ENCODE measurements at regions not wholly inside any gene's neighbourhood (a gene's known extent, or its start where the extent isn't known, plus 50 kb on each side); places are given as distances from the start of the nearest gene placed in this dataset.

- TF ChIP-seq, protein P1, sequence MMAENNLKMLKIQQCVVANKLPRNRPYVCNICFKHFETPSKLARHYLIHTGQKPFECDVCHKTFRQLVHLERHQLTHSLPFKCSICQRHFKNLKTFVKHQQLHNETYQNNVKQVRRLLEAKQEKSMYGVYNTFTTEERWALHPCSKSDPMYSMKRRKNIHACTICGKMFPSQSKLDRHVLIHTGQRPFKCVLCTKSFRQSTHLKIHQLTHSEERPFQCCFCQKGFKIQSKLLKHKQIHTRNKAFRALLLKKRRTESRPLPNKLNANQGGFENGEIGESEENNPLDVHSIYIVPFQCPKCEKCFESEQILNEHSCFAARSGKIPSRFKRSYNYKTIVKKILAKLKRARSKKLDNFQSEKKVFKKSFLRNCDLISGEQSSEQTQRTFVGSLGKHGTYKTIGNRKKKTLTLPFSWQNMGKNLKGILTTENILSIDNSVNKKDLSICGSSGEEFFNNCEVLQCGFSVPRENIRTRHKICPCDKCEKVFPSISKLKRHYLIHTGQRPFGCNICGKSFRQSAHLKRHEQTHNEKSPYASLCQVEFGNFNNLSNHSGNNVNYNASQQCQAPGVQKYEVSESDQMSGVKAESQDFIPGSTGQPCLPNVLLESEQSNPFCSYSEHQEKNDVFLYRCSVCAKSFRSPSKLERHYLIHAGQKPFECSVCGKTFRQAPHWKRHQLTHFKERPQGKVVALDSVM (CRISPR knock-in tag; IDR thresholded peaks at IDR 0.05), result no peak
- TF ChIP-seq, protein P2, sequence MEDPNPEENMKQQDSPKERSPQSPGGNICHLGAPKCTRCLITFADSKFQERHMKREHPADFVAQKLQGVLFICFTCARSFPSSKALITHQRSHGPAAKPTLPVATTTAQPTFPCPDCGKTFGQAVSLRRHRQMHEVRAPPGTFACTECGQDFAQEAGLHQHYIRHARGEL (CRISPR knock-in tag; IDR thresholded peaks at IDR 0.05), result no peak
- TF ChIP-seq RCOR2 (CRISPR knock-in tag; IDR thresholded peaks at IDR 0.05) (no peak), GTF2F1 (IDR thresholded peaks at IDR 0.05; ENCODE audit: low read length) (no peak), NFATC3 (CRISPR knock-in tag; IDR thresholded peaks at IDR 0.05) (no peak), ZGPAT (CRISPR knock-in tag; IDR thresholded peaks at IDR 0.05) (no peak), BRD4 (CRISPR knock-in tag; IDR thresholded peaks at IDR 0.05) (no peak), ZSCAN20 (CRISPR knock-in tag; IDR thresholded peaks at IDR 0.05; ENCODE audit: borderline replicate concordance) (no peak), SNAPC5 (CRISPR knock-in tag; IDR thresholded peaks at IDR 0.05; ENCODE audit: borderline replicate concordance) (no peak), PRMT3 (CRISPR knock-in tag; IDR thresholded peaks at IDR 0.05; ENCODE audit: borderline replicate concordance, low read depth) (no peak), MTF2 (CRISPR knock-in tag; IDR thresholded peaks at IDR 0.05; ENCODE audit: borderline replicate concordance) (no peak), ZBTB8A (CRISPR knock-in tag; IDR thresholded peaks at IDR 0.05; ENCODE audit: borderline replicate concordance, low read depth) (no peak), JARID2 (CRISPR knock-in tag; IDR thresholded peaks at IDR 0.05; ENCODE audit: insufficient replicate concordance) (no peak), SOX5 (CRISPR knock-in tag; IDR thresholded peaks at IDR 0.05; ENCODE audit: borderline replicate concordance) (peak; percentile 50; the same call in 1 of the 2 replicates)
- TF ChIP-seq, protein P3, sequence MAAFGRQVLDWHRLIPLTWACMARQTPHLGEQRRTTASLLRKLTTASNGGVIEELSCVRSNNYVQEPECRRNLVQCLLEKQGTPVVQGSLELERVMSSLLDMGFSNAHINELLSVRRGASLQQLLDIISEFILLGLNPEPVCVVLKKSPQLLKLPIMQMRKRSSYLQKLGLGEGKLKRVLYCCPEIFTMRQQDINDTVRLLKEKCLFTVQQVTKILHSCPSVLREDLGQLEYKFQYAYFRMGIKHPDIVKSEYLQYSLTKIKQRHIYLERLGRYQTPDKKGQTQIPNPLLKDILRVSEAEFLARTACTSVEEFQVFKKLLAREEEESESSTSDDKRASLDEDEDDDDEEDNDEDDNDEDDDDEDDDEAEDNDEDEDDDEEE (CRISPR knock-in tag; IDR thresholded peaks at IDR 0.05), result no peak
- TF ChIP-seq, protein P4, sequence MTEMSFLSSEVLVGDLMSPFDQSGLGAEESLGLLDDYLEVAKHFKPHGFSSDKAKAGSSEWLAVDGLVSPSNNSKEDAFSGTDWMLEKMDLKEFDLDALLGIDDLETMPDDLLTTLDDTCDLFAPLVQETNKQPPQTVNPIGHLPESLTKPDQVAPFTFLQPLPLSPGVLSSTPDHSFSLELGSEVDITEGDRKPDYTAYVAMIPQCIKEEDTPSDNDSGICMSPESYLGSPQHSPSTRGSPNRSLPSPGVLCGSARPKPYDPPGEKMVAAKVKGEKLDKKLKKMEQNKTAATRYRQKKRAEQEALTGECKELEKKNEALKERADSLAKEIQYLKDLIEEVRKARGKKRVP (CRISPR knock-in tag; IDR thresholded peaks at IDR 0.05), result no peak
Measured at GRCh38 chr5:126366199-126366560, 57.0 kb upstream of the GRAMD2B start (continued).

Data from HepG2 (cell line).